HUES64 (cell line): ENCODE measurements at regions not wholly inside any gene's neighbourhood (a gene's known extent, or its start where the extent isn't known, plus 50 kb on each side); places are given as distances from the start of the nearest gene placed in this dataset.

Experiments used
- H3K27ac ChIP-seq: 2 replicates; pipeline ENCODE4 v1.7.0; 2013; ENCODE audit warnings: low read depth, low read length, inconsistent platforms
- H3K27me3 ChIP-seq: 2 replicates; pipeline ENCODE4 v1.6.1; 2013; ENCODE audit warnings: mild to moderate bottlenecking, low read length; ENCODE audit not compliant: insufficient read depth
- H3K36me3 ChIP-seq: 2 replicates; pipeline ENCODE4 v1.6.1; 2013; ENCODE audit warnings: mild to moderate bottlenecking, low read length; ENCODE audit not compliant: insufficient read depth
- H3K4me1 ChIP-seq: 2 replicates; pipeline ENCODE4 v1.6.1; 2013; ENCODE audit warnings: mild to moderate bottlenecking, low read length, moderate library complexity; ENCODE audit not compliant: insufficient read depth
- H3K4me3 ChIP-seq: 2 replicates; pipeline ENCODE4 v1.5.1; 2013; ENCODE audit warnings: mild to moderate bottlenecking, low read length, moderate library complexity
- H3K9ac ChIP-seq: 2 replicates; pipeline ENCODE4 v1.6.1; 2013; ENCODE audit warnings: mild to moderate bottlenecking, low read depth, low read length
- H3K9me3 ChIP-seq: 2 replicates; pipeline ENCODE4 v1.6.1; 2013; ENCODE audit warnings: low read depth, low read length; ENCODE audit not compliant: insufficient read depth
- WGBS: fragments of 150-250, 120-280 bp; methylation state at CpG from one replicate; pipeline ENCODE4 v1.1.7; 2013; ENCODE audit warnings: missing lambda C conversion rate; 5-methylcytosine and 5-hydroxymethylcytosine counted together

- no peaks in the 10 kb centered on the region for H3K9me3 ChIP-seq
- H3K4me3 ChIP-seq = no peak overlapping the region
- WGBS = 90% methylated on average over 2 of the region's 3 CpGs
- H3K9ac ChIP-seq = no peak overlapping the region
- no peak overlapping the region for H3K27ac ChIP-seq
- H3K27me3 ChIP-seq = no peaks in the 10 kb centered on the region
- H3K36me3 ChIP-seq = no peaks in the 10 kb centered on the region
- H3K4me1 ChIP-seq = no peaks in the 10 kb centered on the region
These were observed 405.3 kb upstream of the SUCLG2 start for GRCh38 chr3:68059628-68060152.

GRCh38 chr3:68057637-68058320, 403.4 kb upstream of the SUCLG2 start:
- no peak overlapping the region for H3K27ac ChIP-seq
- no peaks in the 10 kb centered on the region for H3K27me3 ChIP-seq
- H3K4me1 ChIP-seq = no peaks in the 10 kb centered on the region
- 50% methylated on average over 2 of the region's 2 CpGs for WGBS
- no peak overlapping the region for H3K4me3 ChIP-seq
- H3K36me3 ChIP-seq = no peaks in the 10 kb centered on the region
- no peaks in the 10 kb centered on the region for H3K9me3 ChIP-seq
- H3K9ac ChIP-seq = no peak overlapping the region

GRCh38 chr3:68056556-68056955, 402.1 kb upstream of the SUCLG2 start:
- WGBS = 75% methylated on average over 2 of the region's 2 CpGs

GRCh38 chr3:68055215-68055614, 400.8 kb upstream of the SUCLG2 start:
- Histone ChIP-seq H3K36me3 (no peaks in the 10 kb centered on the region), H3K27me3 (no peaks in the 10 kb centered on the region), H3K27ac (no peak overlapping the region), H3K9me3 (no peaks in the 10 kb centered on the region), H3K4me1 (no peaks in the 10 kb centered on the region), H3K4me3 (no peak overlapping the region), H3K9ac (no peak overlapping the region)
- 94% methylated on average over 2 of the region's 4 CpGs for WGBS

More at GRCh38 chr3:68056556-68056955, 402.1 kb upstream of the SUCLG2 start:
- Histone ChIP-seq H3K36me3 (no peaks in the 10 kb centered on the region), H3K27ac (no peak overlapping the region), H3K27me3 (no peaks in the 10 kb centered on the region), H3K4me3 (no peak overlapping the region), H3K9me3 (no peaks in the 10 kb centered on the region), H3K4me1 (no peaks in the 10 kb centered on the region), H3K9ac (no peak overlapping the region)

GRCh38 chr3:68049776-68050175, 395.4 kb upstream of the SUCLG2 start:
- H3K9ac ChIP-seq = no peak overlapping the region
- no peaks in the 10 kb centered on the region for H3K4me1 ChIP-seq
- no peaks in the 10 kb centered on the region for H3K9me3 ChIP-seq
- H3K36me3 ChIP-seq = no peaks in the 10 kb centered on the region
- H3K27me3 ChIP-seq = no peaks in the 10 kb centered on the region
- WGBS = 45% methylated on average over 2 of the region's 3 CpGs
- no peak overlapping the region for H3K27ac ChIP-seq
- H3K4me3 ChIP-seq = no peak overlapping the region

GRCh38 chr3:68045976-68046375, 391.6 kb upstream of the SUCLG2 start:
- Histone ChIP-seq H3K9me3 (no peaks in the 10 kb centered on the region), H3K36me3 (no peaks in the 10 kb centered on the region), H3K9ac (no peak overlapping the region), H3K27me3 (no peaks in the 10 kb centered on the region), H3K4me3 (no peak overlapping the region), H3K27ac (no peak overlapping the region), H3K4me1 (no peaks in the 10 kb centered on the region)
- WGBS = 83% methylated on average over 1 of the region's 3 CpGs

GRCh38 chr3:68033867-68034266, 379.5 kb upstream of the SUCLG2 start:
- Histone ChIP-seq H3K4me1 (no peaks in the 10 kb centered on the region), H3K9ac (no peak overlapping the region), H3K27ac (no peak overlapping the region), H3K27me3 (no peaks in the 10 kb centered on the region), H3K36me3 (no peaks in the 10 kb centered on the region), H3K9me3 (no peaks in the 10 kb centered on the region), H3K4me3 (no peak overlapping the region)
- WGBS = 100% methylated on average over 2 of the region's 2 CpGs

GRCh38 chr3:68032209-68032608, 377.8 kb upstream of the SUCLG2 start:
- Histone ChIP-seq H3K9ac (no peak overlapping the region), H3K27ac (no peak overlapping the region), H3K9me3 (no peaks in the 10 kb centered on the region), H3K36me3 (no peaks in the 10 kb centered on the region), H3K4me1 (no peaks in the 10 kb centered on the region), H3K27me3 (no peaks in the 10 kb centered on the region), H3K4me3 (no peak overlapping the region)

GRCh38 chr3:68025189-68025588, 370.8 kb upstream of the SUCLG2 start:
- Histone ChIP-seq H3K9ac (no peak overlapping the region), H3K4me1 (no peaks in the 10 kb centered on the region), H3K27me3 (no peaks in the 10 kb centered on the region), H3K36me3 (no peaks in the 10 kb centered on the region), H3K27ac (no peak overlapping the region), H3K4me3 (no peak overlapping the region), H3K9me3 (no peaks in the 10 kb centered on the region)
- WGBS = 100% methylated on average over 2 of the region's 2 CpGs

GRCh38 chr3:68019876-68020275, 365.5 kb upstream of the SUCLG2 start:
- WGBS = 80% methylated on average over 1 of the region's 1 CpG
- no peaks in the 10 kb centered on the region for H3K27me3 ChIP-seq
- no peaks in the 10 kb centered on the region for H3K9me3 ChIP-seq

GRCh38 chr3:68018275-68018674, 363.9 kb upstream of the SUCLG2 start:
- 83% methylated on average over 1 of the region's 1 CpG for WGBS
- H3K4me3 ChIP-seq = no peak overlapping the region
- no peak overlapping the region for H3K27ac ChIP-seq
- H3K4me1 ChIP-seq = no peaks in the 10 kb centered on the region
- no peaks in the 10 kb centered on the region for H3K27me3 ChIP-seq
- H3K9me3 ChIP-seq = no peaks in the 10 kb centered on the region
- H3K36me3 ChIP-seq = no peaks in the 10 kb centered on the region
- no peak overlapping the region for H3K9ac ChIP-seq

More at GRCh38 chr3:68019876-68020275, 365.5 kb upstream of the SUCLG2 start:
- no peaks in the 10 kb centered on the region for H3K36me3 ChIP-seq
- H3K9ac ChIP-seq = no peak overlapping the region
- H3K27ac ChIP-seq = no peak overlapping the region
- H3K4me3 ChIP-seq = no peak overlapping the region
- H3K4me1 ChIP-seq = no peaks in the 10 kb centered on the region

- H3K4me3 ChIP-seq = no peak overlapping the region
- H3K27ac ChIP-seq = no peak overlapping the region
- WGBS = 96% methylated on average over 2 of the region's 3 CpGs
- no peaks in the 10 kb centered on the region for H3K9me3 ChIP-seq
- H3K36me3 ChIP-seq = no peaks in the 10 kb centered on the region
- H3K27me3 ChIP-seq = no peaks in the 10 kb centered on the region
- no peak overlapping the region for H3K9ac ChIP-seq
- no peaks in the 10 kb centered on the region for H3K4me1 ChIP-seq
These were observed 362.7 kb upstream of the SUCLG2 start for GRCh38 chr3:68017069-68017468.
